K562 (cell line): ENCODE measurements at regions not wholly inside any gene's neighbourhood (a gene's known extent, or its start where the extent isn't known, plus 50 kb on each side); places are given as distances from the start of the nearest gene placed in this dataset.

Experiments used
- CREM ChIP-seq: IDR thresholded peaks from 2 replicates; pipeline ENCODE4 v1.6.1; 2014; ENCODE audit warnings: antibody characterized with exemption, low read depth
- CTCF ChIP-seq, 3 experiments: IDR thresholded peaks in 2 of 3; conservative IDR thresholded peaks in 1 of 3; 2 replicates each; pipeline ENCODE4 v1.5.1; 2011 to 2012; ENCODE audit warnings: low read length in 3 of 3, mild to moderate bottlenecking in 3 of 3, control low read depth in 2 of 3, improper control_type of control experiment in 1 of 3, inconsistent platforms in 1 of 3, low read depth in 1 of 3, mixed read lengths in 1 of 3, moderate library complexity in 1 of 3; ENCODE audit not compliant: insufficient read depth in 2 of 3
- NR2C2 ChIP-seq, 2 experiments: fragments of 200-800 bp in 1 of 2; sonication (Bioruptor generic) in 1 of 2; sonication (generic) in 1 of 2; formaldehyde crosslinking in 1 of 2; IDR thresholded peaks; 2 replicates each; pipeline versions ENCODE4 v1.6.1 to v1.8.0; 2016 to 2022; ENCODE audit warnings: mild to moderate bottlenecking in 1 of 2, missing compliant biosample characterization in 1 of 2, missing genetic modification characterization in 1 of 2, missing genetic modification reagents in 1 of 2
- RBM25 ChIP-seq: fragments of 200-400 bp; formaldehyde crosslinking; IDR thresholded peaks from 2 replicates; pipeline ENCODE4 v1.6.1; 2018; ENCODE audit warnings: low read length, low read depth, moderate library complexity; ENCODE audit not compliant: severe bottlenecking
- TCF7L2 ChIP-seq: fragments of 150-350 bp; IDR thresholded peaks from 2 replicates; pipeline ENCODE4 v1.6.1; 2016; ENCODE audit warnings: low read depth, mild to moderate bottlenecking, low read length, moderate library complexity
- ZC3H8 ChIP-seq: fragments of 450-650 bp; IDR thresholded peaks from 2 replicates; pipeline ENCODE4 v1.6.1; 2017
- ZNF398 ChIP-seq: fragments of 250-450 bp; sonication (Bioruptor Pico); IDR thresholded peaks from 2 replicates; pipeline ENCODE4 v1.8.0; 2021; ENCODE audit warnings: moderate library complexity, mild to moderate bottlenecking, inconsistent platforms

- TF ChIP-seq CTCF (IDR thresholded peaks at IDR 0.05 in 2 of 3, conservative IDR thresholded peaks at IDR 0.05 in 1 of 3; ENCODE audit: insufficient read depth in 2 of 3, low read depth in 1 of 3, low read length in 3 of 3) (no peak), NR2C2 (CRISPR knock-in tag; IDR thresholded peaks at IDR 0.05) (no peak), NR2C2 (tag; IDR thresholded peaks at IDR 0.05) (no peak), TCF7L2 (no peak), ZNF398 (CRISPR knock-in tag) (no peak), ZC3H8 (no peak), CREM (no peak), RBM25 (no peak)
These were observed 281.3 kb upstream of the UMPS start for GRCh38 chr3:124448954-124449353.
